ENCODE measurements at regions not wholly inside any gene's neighbourhood (a gene's known extent, or its start where the extent isn't known, plus 50 kb on each side); places are given as distances from the start of the nearest gene placed in this dataset.

GRCh38 chr14:57091030-57091608 lies 177.6 kb downstream of the EXOC5 start:
- Histone ChIP-seq H3K4me1 (no peaks in the 10 kb centered on the region), H3K9me3 (no peaks in the 10 kb centered on the region), H3K27ac (no peak overlapping the region), H3K4me3 (no peak overlapping the region), H3K27me3 (no peaks in the 10 kb centered on the region), H3K36me3 (no peaks in the 10 kb centered on the region)
- no peak for DNase-seq
- TF ChIP-seq CTCF (IDR thresholded peaks at IDR 0.05) (no peak), POLR2A (IDR thresholded peaks at IDR 0.05) (no peak)

GRCh38 chr14:57089901-57090300 lies 178.8 kb downstream of the EXOC5 start:
- no peaks in the 10 kb centered on the region for H3K27me3 ChIP-seq
- no peaks in the 10 kb centered on the region for H3K9me3 ChIP-seq
- no peak overlapping the region for H3K27ac ChIP-seq
- H3K36me3 ChIP-seq, result no peaks in the 10 kb centered on the region
- no peak for DNase-seq
- no peak overlapping the region for H3K4me3 ChIP-seq
- H3K4me1 ChIP-seq, result no peaks in the 10 kb centered on the region
- no peak for TF ChIP-seq CTCF (IDR thresholded peaks at IDR 0.05)
- no peak for TF ChIP-seq POLR2A (IDR thresholded peaks at IDR 0.05)

GRCh38 chr14:57087841-57088240 lies 180.9 kb downstream of the EXOC5 start:
- Histone ChIP-seq H3K9me3 (no peaks in the 10 kb centered on the region), H3K36me3 (no peaks in the 10 kb centered on the region), H3K4me3 (no peak overlapping the region), H3K4me1 (no peaks in the 10 kb centered on the region), H3K27me3 (no peaks in the 10 kb centered on the region), H3K27ac (no peak overlapping the region)
- DNase-seq, result no peak
- no peak for TF ChIP-seq CTCF (IDR thresholded peaks at IDR 0.05)
- no peak for TF ChIP-seq POLR2A (IDR thresholded peaks at IDR 0.05)

GRCh38 chr14:57086271-57087162 lies 182.2 kb downstream of the EXOC5 start:
- DNase-seq, result no peak
- H3K36me3 ChIP-seq, result no peaks in the 10 kb centered on the region
- no peaks in the 10 kb centered on the region for H3K9me3 ChIP-seq
- H3K4me1 ChIP-seq, result no peaks in the 10 kb centered on the region
- H3K27me3 ChIP-seq, result no peaks in the 10 kb centered on the region
- H3K27ac ChIP-seq, result no peak overlapping the region
- H3K4me3 ChIP-seq, result no peak overlapping the region
- no peak for TF ChIP-seq CTCF (IDR thresholded peaks at IDR 0.05)
- TF ChIP-seq POLR2A (IDR thresholded peaks at IDR 0.05), result no peak

- no peak for DNase-seq
- TF ChIP-seq POLR2A (IDR thresholded peaks at IDR 0.05) (no peak), CTCF (IDR thresholded peaks at IDR 0.05) (no peak)
- H3K9me3 ChIP-seq, result no peaks in the 10 kb centered on the region
- H3K27ac ChIP-seq, result no peak overlapping the region
- no peaks in the 10 kb centered on the region for H3K36me3 ChIP-seq
- H3K27me3 ChIP-seq, result no peaks in the 10 kb centered on the region
- H3K4me3 ChIP-seq, result no peak overlapping the region
- no peaks in the 10 kb centered on the region for H3K4me1 ChIP-seq
Observed at GRCh38 chr14:57085801-57086200, 182.9 kb downstream of the EXOC5 start.

Data from Peyer's patch (tissue), 4 donors.